Body of pancreas (tissue), 4 donors: ENCODE measurements at regions not wholly inside any gene's neighbourhood (a gene's known extent, or its start where the extent isn't known, plus 50 kb on each side); places are given as distances from the start of the nearest gene placed in this dataset.

Source experiments
- ATAC-seq: fragments of 150-250 bp; one replicate; pipeline ENCODE4 v1.9.1; 2016
- DNase-seq, 4 donors: peaks; one replicate each; pipeline ENCODE4 v3.0.0-alpha.2; 2019
- H3K27ac ChIP-seq, 4 donors: fragments of 200-600 bp; sonication (generic); 1 replicate in 3 of 4; 2 replicates in 1 of 4; pipeline versions ENCODE4 v1.5.1 to v1.6.1; 2016 to 2019; ENCODE audit warnings: mild to moderate bottlenecking in 1 of 4, mixed read lengths in 1 of 4, moderate library complexity in 1 of 4
- H3K27me3 ChIP-seq, 2 donors: fragments of 200-600 bp; sonication (generic); one replicate each; pipeline ENCODE4 v1.6.0; 2016; ENCODE audit warnings: mild to moderate bottlenecking in 1 of 2
- H3K36me3 ChIP-seq, 2 donors: fragments of 200-600 bp; sonication (generic); replicated peaks in 1 of 2; 2 replicates each; pipeline ENCODE4 v1.5.1; 2016; ENCODE audit warnings: low read depth in 2 of 2; ENCODE audit not compliant: insufficient read depth in 1 of 2
- H3K4me1 ChIP-seq: fragments of 200-600 bp; sonication (generic); one replicate; pipeline ENCODE4 v1.6.0; 2016
- H3K4me3 ChIP-seq, 2 donors: fragments of 200-600 bp; sonication (generic); 1 replicate in 1 of 2; 2 replicates in 1 of 2; pipeline ENCODE4 v1.5.1; 2016 to 2019
- H3K9me3 ChIP-seq, 3 donors: fragments of 200-600 bp; sonication (generic); 1 replicate in 2 of 3; 2 replicates in 1 of 3; pipeline ENCODE4 v1.5.1; 2016
- POLR2A ChIP-seq, 3 donors: fragments of 450-650 bp; IDR thresholded peaks; one replicate each; pipeline ENCODE4 v1.6.1; 2016; ENCODE audit warnings: antibody characterized with exemption in 3 of 3, mild to moderate bottlenecking in 2 of 3
- WGBS, 2 donors: methylation state at CpG; one replicate each; pipeline ENCODE4 v1.1.5; 2017; 5-methylcytosine and 5-hydroxymethylcytosine counted together
- intact Hi-C: fragments of 100-400 bp; cut with DNase I; formaldehyde crosslinking; loops from one replicate; pipeline ENCODE4 v1.15.1; 2023
- TF ChIP-seq, protein P1 (sequence below), 7 experiments: fragments of 450-650 bp in 4 of 7; fragments of 200-600 bp in 3 of 7; sonication (generic) in 3 of 7; IDR thresholded peaks; one replicate each; pipeline ENCODE4 v1.5.1; 2016 to 2019; ENCODE audit warnings: antibody characterized with exemption in 7 of 7

DNA sequence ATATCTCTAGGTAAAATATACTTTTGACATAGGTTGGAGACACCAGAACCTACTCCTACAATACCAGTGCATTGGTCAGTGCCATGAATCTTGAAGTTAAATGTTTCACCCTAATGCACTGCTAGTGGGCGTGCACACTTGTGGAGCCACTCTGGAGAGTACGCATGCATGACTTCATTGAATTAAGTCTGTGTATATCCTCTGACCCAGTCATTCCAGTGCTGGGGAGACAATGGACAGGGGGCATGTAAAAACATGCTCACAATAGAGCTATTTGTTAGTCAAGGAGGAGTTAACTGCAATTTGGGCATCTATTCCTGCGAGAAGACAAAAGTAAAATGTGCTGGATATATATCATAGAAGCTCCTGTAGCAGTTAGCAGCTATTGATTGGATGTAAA is 335.4 kb upstream of the NCAM1 start:
- TF ChIP-seq, protein P1, sequence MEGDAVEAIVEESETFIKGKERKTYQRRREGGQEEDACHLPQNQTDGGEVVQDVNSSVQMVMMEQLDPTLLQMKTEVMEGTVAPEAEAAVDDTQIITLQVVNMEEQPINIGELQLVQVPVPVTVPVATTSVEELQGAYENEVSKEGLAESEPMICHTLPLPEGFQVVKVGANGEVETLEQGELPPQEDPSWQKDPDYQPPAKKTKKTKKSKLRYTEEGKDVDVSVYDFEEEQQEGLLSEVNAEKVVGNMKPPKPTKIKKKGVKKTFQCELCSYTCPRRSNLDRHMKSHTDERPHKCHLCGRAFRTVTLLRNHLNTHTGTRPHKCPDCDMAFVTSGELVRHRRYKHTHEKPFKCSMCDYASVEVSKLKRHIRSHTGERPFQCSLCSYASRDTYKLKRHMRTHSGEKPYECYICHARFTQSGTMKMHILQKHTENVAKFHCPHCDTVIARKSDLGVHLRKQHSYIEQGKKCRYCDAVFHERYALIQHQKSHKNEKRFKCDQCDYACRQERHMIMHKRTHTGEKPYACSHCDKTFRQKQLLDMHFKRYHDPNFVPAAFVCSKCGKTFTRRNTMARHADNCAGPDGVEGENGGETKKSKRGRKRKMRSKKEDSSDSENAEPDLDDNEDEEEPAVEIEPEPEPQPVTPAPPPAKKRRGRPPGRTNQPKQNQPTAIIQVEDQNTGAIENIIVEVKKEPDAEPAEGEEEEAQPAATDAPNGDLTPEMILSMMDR (IDR thresholded peaks at IDR 0.05), result no peak
- TF ChIP-seq POLR2A (IDR thresholded peaks at IDR 0.05), result no peak
- Histone ChIP-seq H3K36me3 (no peaks in the 10 kb centered on the region), H3K4me3 (no peak overlapping the region), H3K27me3 (no peaks in the 10 kb centered on the region), H3K27ac (no peak overlapping the region), H3K4me1 (peaks cover under 1% of the 10 kb centered on the region), H3K9me3 (no peaks in the 10 kb centered on the region)
- no peak for DNase-seq
- WGBS, 2 donors, result 55 to 62% methylated on average over 3 of the region's 3 CpGs
- intact Hi-C loops, result no loop called here
- ATAC-seq, result no peak

DNA sequence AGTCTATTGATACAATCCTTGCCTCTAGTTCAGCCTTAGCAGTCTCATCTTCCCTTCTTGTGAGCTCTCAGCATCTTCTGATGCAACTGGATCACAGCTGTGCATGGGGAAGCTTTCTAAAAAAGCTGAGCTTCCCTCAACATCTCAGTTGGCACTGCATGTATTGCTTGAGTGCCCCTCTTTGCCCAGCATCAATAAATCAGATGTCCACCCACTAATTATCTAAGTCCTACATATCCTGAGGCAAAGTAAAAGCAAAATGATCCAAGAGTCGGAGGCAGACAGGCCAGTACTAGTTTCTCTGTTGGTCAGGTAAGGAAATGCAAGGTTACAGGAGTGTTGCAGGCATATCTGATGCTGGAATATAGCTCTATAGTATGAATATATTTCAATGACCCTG is 334.5 kb upstream of the NCAM1 start:
- Histone ChIP-seq H3K36me3 (no peaks in the 10 kb centered on the region), H3K4me1 (no peaks in the 10 kb centered on the region), H3K27ac (no peak overlapping the region), H3K9me3 (no peaks in the 10 kb centered on the region), H3K27me3 (no peaks in the 10 kb centered on the region), H3K4me3 (no peak overlapping the region)
- ATAC-seq (no peak), DNase-seq (no peak)
- no peak for TF ChIP-seq POLR2A (IDR thresholded peaks at IDR 0.05)
- TF ChIP-seq, protein P1 (IDR thresholded peaks at IDR 0.05), result no peak
- intact Hi-C loops, result no loop called here
- 45 to 76% methylated on average over 1 of the region's 1 CpG for WGBS, 2 donors

DNA sequence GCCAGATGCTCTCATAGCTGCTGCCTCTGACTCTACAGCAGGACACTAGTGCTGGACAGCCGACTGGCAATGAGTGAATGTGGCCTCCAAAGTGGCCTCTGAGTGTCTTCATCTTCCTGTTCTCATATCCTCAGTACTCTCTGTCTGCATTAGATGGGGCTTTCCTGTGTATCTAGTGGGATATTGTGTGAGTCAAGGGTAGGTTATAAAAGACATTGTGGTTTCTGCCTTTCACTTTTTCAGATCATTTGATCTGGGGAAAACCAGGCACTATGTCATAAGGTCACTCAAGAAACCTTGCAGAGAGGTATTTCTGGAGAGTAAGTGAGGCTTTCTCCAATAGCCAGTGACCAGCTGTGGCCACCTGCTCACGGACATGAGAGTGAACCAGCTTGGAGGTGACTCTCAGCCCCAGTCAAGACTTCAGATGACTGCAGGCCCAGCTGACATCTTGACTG is 333.6 kb upstream of the NCAM1 start:
- Histone ChIP-seq H3K4me1 (no peaks in the 10 kb centered on the region), H3K27ac (no peak overlapping the region), H3K9me3 (no peaks in the 10 kb centered on the region), H3K36me3 (no peaks in the 10 kb centered on the region), H3K4me3 (no peak overlapping the region), H3K27me3 (no peaks in the 10 kb centered on the region)
- intact Hi-C loops, result no loop called here
- ATAC-seq (no peak), DNase-seq (no peak)
- TF ChIP-seq POLR2A (IDR thresholded peaks at IDR 0.05), result no peak
- TF ChIP-seq, protein P1 (IDR thresholded peaks at IDR 0.05), result no peak
- WGBS, 2 donors, result 53 to 61% methylated on average over 2 of the region's 2 CpGs

DNA sequence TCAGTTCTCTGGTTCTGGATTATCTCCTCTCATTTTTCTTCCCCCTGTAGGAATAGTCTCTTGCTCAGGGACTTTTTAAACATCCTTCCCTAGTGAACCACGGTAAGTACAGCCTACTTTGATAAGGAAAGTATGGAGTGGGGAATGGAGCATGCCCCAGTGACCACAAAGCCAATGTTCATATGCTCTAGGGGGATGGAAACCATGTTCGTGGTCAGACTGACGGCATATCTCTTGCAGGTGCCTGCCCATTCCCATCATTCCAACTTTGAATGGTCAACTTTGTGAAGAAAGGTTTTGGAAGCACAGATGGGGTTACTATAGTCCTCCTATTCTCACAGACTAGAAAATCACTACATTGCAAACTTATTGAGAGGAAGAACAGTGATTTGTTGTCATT is 332.5 kb upstream of the NCAM1 start:
- no peak for DNase-seq
- no peak for ATAC-seq
- H3K9me3 ChIP-seq, result no peaks in the 10 kb centered on the region
- no peaks in the 10 kb centered on the region for H3K4me1 ChIP-seq
- H3K27ac ChIP-seq, result no peak overlapping the region
- intact Hi-C loops, result no loop called here
- H3K36me3 ChIP-seq, result no peaks in the 10 kb centered on the region
- 60 to 67% methylated on average over 3 of the region's 3 CpGs for WGBS, 2 donors
- no peak overlapping the region for H3K4me3 ChIP-seq
- no peak for TF ChIP-seq POLR2A (IDR thresholded peaks at IDR 0.05)
- TF ChIP-seq, protein P1 (IDR thresholded peaks at IDR 0.05), result no peak
- no peaks in the 10 kb centered on the region for H3K27me3 ChIP-seq

DNA sequence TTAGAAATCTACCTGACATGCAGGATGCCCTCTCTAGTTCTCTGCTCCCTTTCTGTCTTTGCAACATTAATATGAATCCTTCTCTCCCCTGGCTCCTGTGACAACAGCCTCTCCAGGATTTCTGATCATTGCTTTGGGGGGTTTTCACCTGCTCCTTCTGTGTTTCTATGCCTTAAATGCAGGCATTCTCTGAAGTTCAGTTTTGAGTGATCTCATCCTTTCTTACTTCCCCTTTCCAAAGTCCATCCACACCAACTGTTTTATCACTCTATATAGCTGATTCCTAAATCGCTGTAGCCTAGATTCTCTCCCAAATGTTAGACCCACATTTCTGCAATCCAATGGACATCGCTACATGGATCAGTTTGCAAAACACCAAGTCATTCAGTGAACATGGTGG is 330.7 kb upstream of the NCAM1 start:
- Histone ChIP-seq H3K4me3 (no peak overlapping the region), H3K9me3 (no peaks in the 10 kb centered on the region), H3K4me1 (no peaks in the 10 kb centered on the region), H3K27ac (no peak overlapping the region), H3K27me3 (no peaks in the 10 kb centered on the region), H3K36me3 (no peaks in the 10 kb centered on the region)
- 67 to 77% methylated on average over 2 of the region's 2 CpGs for WGBS, 2 donors
- intact Hi-C loops, result no loop called here
- TF ChIP-seq, protein P1 (IDR thresholded peaks at IDR 0.05), result no peak
- no peak for TF ChIP-seq POLR2A (IDR thresholded peaks at IDR 0.05)
- DNase-seq (no peak), ATAC-seq (no peak)
